GM12801 (cell line): ENCODE measurements at regions not wholly inside any gene's neighbourhood (a gene's known extent, or its start where the extent isn't known, plus 50 kb on each side); places are given as distances from the start of the nearest gene placed in this dataset.

Experiments
- CTCF ChIP-seq: IDR thresholded peaks from one replicate; pipeline ENCODE4 v1.5.1; 2011; ENCODE audit warnings: control low read depth; ENCODE audit not compliant: insufficient read length; ENCODE audit errors: extremely low read depth

GRCh38 chr5:155116456-155117251, 103.1 kb downstream of the KIF4B start:
- no peak for TF ChIP-seq CTCF

DNA sequence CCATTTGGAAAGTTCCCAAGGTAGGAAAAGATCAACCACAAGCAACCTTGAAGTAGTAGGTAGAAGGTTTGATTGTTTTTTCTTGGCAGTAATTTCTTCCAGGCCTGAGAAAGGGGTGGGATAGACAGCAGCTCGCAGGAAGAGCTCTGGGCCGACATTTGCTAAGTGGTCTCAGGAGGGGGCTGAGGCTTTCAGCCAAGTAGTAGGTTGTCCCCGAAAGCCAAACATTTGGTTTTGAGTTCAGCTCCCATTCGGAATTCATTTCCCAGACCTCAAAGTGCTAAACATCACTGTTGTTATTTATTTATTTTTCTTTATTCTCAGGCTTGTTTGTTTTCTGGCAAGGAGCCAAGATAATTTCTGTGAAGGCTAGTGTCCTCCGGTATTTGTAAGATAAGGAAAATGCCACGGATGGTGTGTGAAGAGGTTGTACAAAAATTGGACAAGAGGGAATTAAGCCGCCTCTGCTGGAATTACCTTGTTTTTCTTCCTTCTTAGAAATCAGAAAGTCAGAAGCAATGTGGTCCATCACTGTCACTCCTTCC, 112.1 kb downstream of the KIF4B start:
- no peak for TF ChIP-seq CTCF

DNA sequence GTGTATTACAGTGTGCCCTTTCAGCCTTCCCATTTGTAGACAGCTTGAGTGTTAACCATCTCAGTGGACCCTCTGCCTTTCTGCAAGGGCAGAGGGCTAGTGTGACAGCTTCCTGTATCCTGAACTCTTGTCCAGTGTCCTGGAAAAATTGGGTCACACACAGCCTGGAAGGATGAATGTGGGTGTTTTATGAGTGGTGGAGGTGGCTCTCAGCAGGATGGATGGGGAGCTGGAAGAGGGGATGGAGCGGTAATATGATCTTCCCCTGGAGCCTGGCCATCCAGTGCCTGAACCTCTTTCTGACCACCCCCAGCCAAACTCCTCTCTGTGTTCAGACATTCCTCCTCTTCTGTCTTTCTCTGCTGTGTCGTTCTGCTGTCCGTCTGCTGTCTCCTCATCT, 113.0 kb downstream of the KIF4B start:
- no peak for TF ChIP-seq CTCF

DNA sequence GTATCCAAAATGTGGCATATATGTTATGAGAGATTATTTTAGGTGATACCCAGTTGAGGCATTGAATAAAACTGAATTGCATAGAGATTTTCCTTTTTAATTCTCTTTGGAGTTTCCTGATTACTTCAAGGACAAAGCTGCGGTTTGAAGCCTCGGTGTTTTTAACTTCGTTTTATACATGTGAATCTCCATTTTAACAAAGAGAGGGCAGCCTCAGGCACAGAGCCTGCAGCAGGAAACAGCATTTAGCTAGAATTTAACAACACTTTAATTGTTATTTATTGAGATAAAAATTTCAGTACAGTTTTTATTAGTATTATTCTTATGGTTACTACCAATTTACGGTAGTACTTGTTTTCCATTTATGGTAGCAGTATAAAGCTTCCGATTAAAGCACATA, 114.0 kb downstream of the KIF4B start:
- TF ChIP-seq CTCF = no peak

- TF ChIP-seq CTCF = no peak
Observed at GRCh38 chr5:155128786-155129512, 115.4 kb downstream of the KIF4B start.

GRCh38 chr5:155129513-155129880, 115.9 kb downstream of the KIF4B start:
- no peak for TF ChIP-seq CTCF

- no peak for TF ChIP-seq CTCF
Observed at GRCh38 chr5:155134130-155134529, 120.6 kb downstream of the KIF4B start.
